ENCODE measurements at regions not wholly inside any gene's neighbourhood (a gene's known extent, or its start where the extent isn't known, plus 50 kb on each side); places are given as distances from the start of the nearest gene placed in this dataset.

- DNase-seq (ENCODE audit: low read depth, low spot score) (no peak), FAIRE-seq (no peak)
- Histone ChIP-seq H3K4me2 (ENCODE audit: control insufficient read depth, extremely low read depth, insufficient read depth, low read depth, low read length) (no peak overlapping the region), H3K9me1 (ENCODE audit: control insufficient read depth, extremely low read depth, insufficient read depth, low read length) (no peaks in the 10 kb centered on the region), H4K20me1 (ENCODE audit: control insufficient read depth, extremely low read depth, insufficient read depth, low read length) (no peaks in the 10 kb centered on the region), H3K4me3 (ENCODE audit: control insufficient read depth in 2 of 3, extremely low read depth in 1 of 3, insufficient read depth in 2 of 3, low read depth in 1 of 3, low read length in 3 of 3) (no peak overlapping the region), H2AFZ (ENCODE audit: control insufficient read depth, low read length) (no peak overlapping the region), H3K27me3 (ENCODE audit: control insufficient read depth, extremely low read depth, insufficient read depth, low read length) (no peaks in the 10 kb centered on the region), H3K27ac (ENCODE audit: control insufficient read depth, insufficient read depth, low read length) (no peak overlapping the region), H3K79me2 (ENCODE audit: control insufficient read depth, insufficient read depth, low read length) (no peaks in the 10 kb centered on the region), H3K9me3 (ENCODE audit: control insufficient read depth, low read depth, low read length) (no peaks in the 10 kb centered on the region), H3K36me3 (ENCODE audit: control insufficient read depth in 2 of 2, extremely low read depth in 1 of 2, insufficient read depth in 2 of 2, low read length in 2 of 2) (no peaks in the 10 kb centered on the region), H3K4me1 (ENCODE audit: control insufficient read depth, extremely low read depth, insufficient read depth, low read length) (no peaks in the 10 kb centered on the region), H3K9ac (ENCODE audit: control insufficient read depth, extremely low read depth, insufficient read depth, low read length) (no peak overlapping the region)
- TF ChIP-seq EZH2 (IDR thresholded peaks at IDR 0.05; ENCODE audit: low read length) (no peak), CTCF (optimal IDR thresholded peaks at IDR 0.05 in 1 of 3, IDR thresholded peaks at IDR 0.05 in 1 of 3, conservative IDR thresholded peaks at IDR 0.05 in 1 of 3; ENCODE audit: extremely low read depth in 1 of 3, insufficient read depth in 2 of 3, low read length in 3 of 3) (no peak)
- dilution Hi-C loops (cut with MboI; ENCODE audit: extremely low pct_ligation_motif_present, low sequenced_read_pairs) = no loop called here
Observed at GRCh38 chr2:198695879-198696278, 761.9 kb downstream of the SATB2 start.

- Histone ChIP-seq H2AFZ (ENCODE audit: control insufficient read depth, low read length) (no peak overlapping the region), H3K36me3 (ENCODE audit: control insufficient read depth in 2 of 2, extremely low read depth in 1 of 2, insufficient read depth in 2 of 2, low read length in 2 of 2) (no peaks in the 10 kb centered on the region), H4K20me1 (ENCODE audit: control insufficient read depth, extremely low read depth, insufficient read depth, low read length) (no peaks in the 10 kb centered on the region), H3K4me1 (ENCODE audit: control insufficient read depth, extremely low read depth, insufficient read depth, low read length) (no peaks in the 10 kb centered on the region), H3K27me3 (ENCODE audit: control insufficient read depth, extremely low read depth, insufficient read depth, low read length) (no peaks in the 10 kb centered on the region), H3K27ac (ENCODE audit: control insufficient read depth, insufficient read depth, low read length) (no peak overlapping the region), H3K9me1 (ENCODE audit: control insufficient read depth, extremely low read depth, insufficient read depth, low read length) (no peaks in the 10 kb centered on the region), H3K9me3 (ENCODE audit: control insufficient read depth, low read depth, low read length) (no peaks in the 10 kb centered on the region), H3K4me3 (ENCODE audit: control insufficient read depth in 2 of 3, extremely low read depth in 1 of 3, insufficient read depth in 2 of 3, low read depth in 1 of 3, low read length in 3 of 3) (no peak overlapping the region), H3K9ac (ENCODE audit: control insufficient read depth, extremely low read depth, insufficient read depth, low read length) (no peak overlapping the region), H3K79me2 (ENCODE audit: control insufficient read depth, insufficient read depth, low read length) (no peaks in the 10 kb centered on the region), H3K4me2 (ENCODE audit: control insufficient read depth, extremely low read depth, insufficient read depth, low read depth, low read length) (no peak overlapping the region)
- no peak for TF ChIP-seq CTCF (optimal IDR thresholded peaks at IDR 0.05 in 1 of 3, IDR thresholded peaks at IDR 0.05 in 1 of 3, conservative IDR thresholded peaks at IDR 0.05 in 1 of 3; ENCODE audit: extremely low read depth in 1 of 3, insufficient read depth in 2 of 3, low read length in 3 of 3)
- DNase-seq (ENCODE audit: low read depth, low spot score) (no peak), FAIRE-seq (no peak)
- dilution Hi-C loops (cut with MboI; ENCODE audit: extremely low pct_ligation_motif_present, low sequenced_read_pairs) = no loop called here
Observed at GRCh38 chr2:198692907-198693510, 764.7 kb downstream of the SATB2 start.

Data from keratinocyte (primary cell).